DND-41 (cell line): ENCODE measurements at regions not wholly inside any gene's neighbourhood (a gene's known extent, or its start where the extent isn't known, plus 50 kb on each side); places are given as distances from the start of the nearest gene placed in this dataset.

Experiments
- ATAC-seq: fragments of 200-7000 bp; cut with Tn5 transposase; 3 replicates; pipeline ENCODE4 v1.9.1; 2021; ENCODE audit warnings: low read depth; ENCODE audit not compliant: insufficient read depth
- DNase-seq: peaks from one replicate; pipeline ENCODE4 v3.0.0-alpha.2; 2020
- H2AFZ ChIP-seq: 2 replicates; pipeline ENCODE4 v1.6.0; 2012; ENCODE audit warnings: low read depth, low read length
- H3K27ac ChIP-seq: 2 replicates; pipeline ENCODE4 v1.5.1; 2012; ENCODE audit warnings: low read length, inconsistent platforms
- H3K27me3 ChIP-seq: fragments of 200-600 bp; sonication (generic); 2 replicates; pipeline ENCODE4 v1.6.0; 2012; ENCODE audit warnings: low read length, mild to moderate bottlenecking, inconsistent platforms; ENCODE audit not compliant: insufficient read depth, poor library complexity
- H3K36me3 ChIP-seq: 2 replicates; pipeline ENCODE4 v1.5.1; 2012; ENCODE audit warnings: low read length, inconsistent platforms; ENCODE audit not compliant: insufficient read depth
- H3K4me1 ChIP-seq: 2 replicates; pipeline ENCODE4 v1.5.1; 2012; ENCODE audit warnings: mild to moderate bottlenecking, low read length; ENCODE audit not compliant: insufficient read depth
- H3K4me2 ChIP-seq: 2 replicates; pipeline ENCODE4 v1.6.0; 2012; ENCODE audit warnings: mild to moderate bottlenecking, moderate library complexity, low read length, inconsistent platforms; ENCODE audit not compliant: insufficient read depth
- H3K4me3 ChIP-seq, 2 experiments: fragments of 200-600 bp in 1 of 2; shearing (Covaris generic) in 1 of 2; 2 replicates each; pipeline ENCODE4 v1.5.1; 2012 to 2016; ENCODE audit warnings: inconsistent platforms in 2 of 2, low read length in 2 of 2, mild to moderate bottlenecking in 2 of 2, low read depth in 1 of 2, moderate library complexity in 1 of 2
- H3K79me2 ChIP-seq: 2 replicates; pipeline ENCODE4 v1.6.0; 2012; ENCODE audit warnings: low read length, inconsistent platforms; ENCODE audit not compliant: insufficient read depth
- H3K9ac ChIP-seq: 2 replicates; pipeline ENCODE4 v1.6.0; 2012; ENCODE audit warnings: low read depth, mild to moderate bottlenecking, inconsistent platforms, low read length, moderate library complexity
- H3K9me3 ChIP-seq: 2 replicates; pipeline ENCODE4 v1.5.1; 2012; ENCODE audit warnings: low read length, moderate library complexity, mild to moderate bottlenecking, inconsistent platforms; ENCODE audit not compliant: insufficient read depth, severe bottlenecking
- H4K20me1 ChIP-seq: 2 replicates; pipeline ENCODE4 v1.6.0; 2012; ENCODE audit warnings: low read length; ENCODE audit not compliant: insufficient read depth
- CTCF ChIP-seq: IDR thresholded peaks from 2 replicates; pipeline ENCODE4 v1.5.1; 2012; ENCODE audit warnings: borderline replicate concordance, low read length, moderate library complexity, mild to moderate bottlenecking; ENCODE audit not compliant: poor library complexity, severe bottlenecking; ENCODE audit errors: extremely low read depth
- EZH2 ChIP-seq: IDR thresholded peaks from 3 replicates; pipeline ENCODE4 v1.6.1; 2012; ENCODE audit warnings: borderline replicate concordance, low read depth, mild to moderate bottlenecking, moderate library complexity, low read length, inconsistent platforms; ENCODE audit not compliant: severe bottlenecking

DNA sequence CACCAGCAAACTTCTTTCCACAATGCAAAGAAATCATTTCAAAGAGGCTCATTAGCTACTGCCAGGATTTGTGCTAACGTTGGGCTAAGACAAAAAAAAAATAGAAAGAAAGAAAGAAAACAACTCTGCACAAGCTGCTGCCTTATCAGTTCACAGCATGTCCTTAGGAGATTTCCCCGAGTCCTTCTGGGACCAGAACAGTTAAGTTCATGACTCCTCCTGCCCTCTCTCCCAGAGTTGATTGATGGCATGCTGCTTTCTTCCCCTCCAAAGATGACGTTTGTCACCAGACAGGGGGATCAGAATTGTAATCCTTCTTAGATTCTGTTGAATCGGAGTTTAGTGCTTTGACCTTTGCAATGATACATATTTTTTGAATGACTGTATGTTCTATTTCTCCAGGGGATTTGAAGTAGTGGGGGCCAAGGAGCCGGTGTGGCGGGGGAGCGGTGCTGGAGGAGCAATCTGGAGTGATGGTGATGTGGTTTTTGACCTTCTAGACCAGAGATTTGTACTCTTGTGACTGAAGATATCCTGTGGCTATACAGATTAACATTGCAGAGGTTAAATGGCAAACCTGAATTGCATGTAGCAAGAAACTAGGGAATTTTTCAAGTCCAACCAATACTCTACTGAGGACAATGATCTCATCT, 409.2 kb upstream of the TMPO start:
- H3K36me3 ChIP-seq: no peaks in the 10 kb centered on the region
- no peak overlapping the region for H3K9ac ChIP-seq
- ATAC-seq (no peak), DNase-seq (no peak)
- TF ChIP-seq CTCF (no peak), EZH2 (no peak)
- H2AFZ ChIP-seq: no peak overlapping the region
- no peaks in the 10 kb centered on the region for H3K4me1 ChIP-seq
- H3K79me2 ChIP-seq: no peaks in the 10 kb centered on the region
- no peak overlapping the region for H3K4me2 ChIP-seq
- no peak overlapping the region for H3K27ac ChIP-seq
- H4K20me1 ChIP-seq: no peaks in the 10 kb centered on the region
- H3K9me3 ChIP-seq: no peaks in the 10 kb centered on the region
- no peak overlapping the region for H3K4me3 ChIP-seq
- no peaks in the 10 kb centered on the region for H3K27me3 ChIP-seq

DNA sequence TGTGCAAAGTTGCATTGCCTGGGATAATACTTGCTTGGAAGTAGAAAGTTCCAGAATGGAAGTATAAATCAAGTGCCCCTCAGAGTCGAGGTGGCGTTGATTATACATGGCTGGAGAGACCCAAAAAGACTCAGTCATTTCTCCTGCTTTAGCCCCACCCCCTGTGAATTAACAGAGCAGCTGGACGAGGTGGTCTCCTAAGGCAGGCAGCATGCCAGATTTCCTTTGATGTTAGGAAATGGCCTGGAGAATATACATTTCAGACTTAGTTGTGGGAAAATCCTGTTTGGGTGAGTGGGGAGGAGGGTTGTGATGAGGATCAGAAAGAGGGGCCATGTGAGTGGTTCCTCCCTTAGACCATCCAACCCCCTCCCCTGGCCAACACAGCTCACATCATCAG, 406.1 kb upstream of the TMPO start:
- H3K79me2 ChIP-seq: no peaks in the 10 kb centered on the region
- TF ChIP-seq EZH2 (no peak), CTCF (no peak)
- no peaks in the 10 kb centered on the region for H3K9me3 ChIP-seq
- H3K27me3 ChIP-seq: no peaks in the 10 kb centered on the region
- DNase-seq (no peak), ATAC-seq (no peak)
- H2AFZ ChIP-seq: no peak overlapping the region
- no peak overlapping the region for H3K9ac ChIP-seq
- H3K27ac ChIP-seq: no peak overlapping the region
- no peak overlapping the region for H3K4me3 ChIP-seq
- H3K36me3 ChIP-seq: no peaks in the 10 kb centered on the region
- no peaks in the 10 kb centered on the region for H3K4me1 ChIP-seq
- no peak overlapping the region for H3K4me2 ChIP-seq
- H4K20me1 ChIP-seq: no peaks in the 10 kb centered on the region

- TF ChIP-seq EZH2: no peak
- TF ChIP-seq CTCF: no peak
- H2AFZ ChIP-seq: no peak overlapping the region
- no peaks in the 10 kb centered on the region for H3K4me1 ChIP-seq
- no peak for DNase-seq
- H3K79me2 ChIP-seq: no peaks in the 10 kb centered on the region
- no peaks in the 10 kb centered on the region for H4K20me1 ChIP-seq
- H3K9me3 ChIP-seq: no peaks in the 10 kb centered on the region
- no peak overlapping the region for H3K27ac ChIP-seq
- ATAC-seq: no peak
- no peaks in the 10 kb centered on the region for H3K27me3 ChIP-seq
- H3K4me2 ChIP-seq: no peak overlapping the region
- no peak overlapping the region for H3K4me3 ChIP-seq
- H3K36me3 ChIP-seq: no peaks in the 10 kb centered on the region
- H3K9ac ChIP-seq: no peak overlapping the region
These were observed 404.9 kb upstream of the TMPO start for GRCh38 chr12:98110536-98110935.

DNA sequence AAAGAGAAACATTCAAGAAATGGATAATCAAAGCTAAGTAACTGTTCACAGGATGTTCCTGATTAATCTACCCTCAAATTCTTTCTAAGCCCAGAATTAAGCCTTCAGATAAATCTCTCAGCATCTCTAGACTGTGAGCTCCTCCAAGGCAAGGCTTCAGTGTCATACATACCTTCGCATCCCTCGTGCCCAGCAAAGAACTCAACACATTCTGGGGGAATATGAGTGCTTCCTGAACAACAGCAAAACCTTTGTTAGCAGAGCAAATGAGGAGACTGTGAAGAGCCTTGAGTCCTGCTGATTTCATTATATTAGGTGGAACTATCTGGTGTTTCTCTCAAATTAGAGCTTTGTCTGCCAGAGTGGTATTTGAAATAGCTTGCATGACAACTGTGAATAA, 401.8 kb upstream of the TMPO start:
- Histone ChIP-seq H3K27me3 (no peaks in the 10 kb centered on the region), H3K9me3 (no peaks in the 10 kb centered on the region), H3K27ac (no peak overlapping the region), H3K4me3 (no peak overlapping the region), H3K36me3 (no peaks in the 10 kb centered on the region), H3K4me1 (no peaks in the 10 kb centered on the region), H4K20me1 (no peaks in the 10 kb centered on the region), H2AFZ (no peak overlapping the region), H3K79me2 (no peaks in the 10 kb centered on the region), H3K4me2 (no peak overlapping the region), H3K9ac (no peak overlapping the region)
- DNase-seq: no peak
- TF ChIP-seq EZH2 (no peak), CTCF (no peak)
- no peak for ATAC-seq
